Stimulated activated naive CD4-positive, alpha-beta T cell (primary cell): ENCODE measurements at regions not wholly inside any gene's neighbourhood (a gene's known extent, or its start where the extent isn't known, plus 50 kb on each side); places are given as distances from the start of the nearest gene placed in this dataset.
"Not testable (repeated sequence)": the region's sequence is repeated elsewhere in the genome, so short reads cannot be mapped to it uniquely, and the experiment has no call there.

Experiments
- DNase-seq, 6 experiments: peaks; one replicate each; lab custom pipeline; 2025; lab: John Stamatoyannopoulos, UW

DNA sequence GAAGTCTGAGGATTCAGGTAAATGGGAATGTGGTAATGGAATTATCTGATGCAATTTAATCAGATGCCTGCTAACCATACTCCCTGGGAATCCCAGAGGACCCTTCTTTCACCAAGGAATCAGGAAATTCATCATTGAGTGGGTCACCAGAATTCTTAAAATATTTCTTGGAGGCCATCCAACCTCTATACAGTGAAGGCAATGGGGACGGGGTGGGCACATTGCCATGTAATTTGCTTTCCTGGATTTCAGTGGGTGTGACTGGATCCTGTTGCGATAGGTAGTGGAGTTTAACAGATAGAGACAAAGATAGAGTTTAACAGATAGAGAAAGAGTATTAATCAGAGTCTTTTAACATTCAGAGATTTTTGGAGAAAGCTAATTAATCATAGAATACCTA, 394.4 kb downstream of the DAD1 start:
- no peak for DNase-seq

DNA sequence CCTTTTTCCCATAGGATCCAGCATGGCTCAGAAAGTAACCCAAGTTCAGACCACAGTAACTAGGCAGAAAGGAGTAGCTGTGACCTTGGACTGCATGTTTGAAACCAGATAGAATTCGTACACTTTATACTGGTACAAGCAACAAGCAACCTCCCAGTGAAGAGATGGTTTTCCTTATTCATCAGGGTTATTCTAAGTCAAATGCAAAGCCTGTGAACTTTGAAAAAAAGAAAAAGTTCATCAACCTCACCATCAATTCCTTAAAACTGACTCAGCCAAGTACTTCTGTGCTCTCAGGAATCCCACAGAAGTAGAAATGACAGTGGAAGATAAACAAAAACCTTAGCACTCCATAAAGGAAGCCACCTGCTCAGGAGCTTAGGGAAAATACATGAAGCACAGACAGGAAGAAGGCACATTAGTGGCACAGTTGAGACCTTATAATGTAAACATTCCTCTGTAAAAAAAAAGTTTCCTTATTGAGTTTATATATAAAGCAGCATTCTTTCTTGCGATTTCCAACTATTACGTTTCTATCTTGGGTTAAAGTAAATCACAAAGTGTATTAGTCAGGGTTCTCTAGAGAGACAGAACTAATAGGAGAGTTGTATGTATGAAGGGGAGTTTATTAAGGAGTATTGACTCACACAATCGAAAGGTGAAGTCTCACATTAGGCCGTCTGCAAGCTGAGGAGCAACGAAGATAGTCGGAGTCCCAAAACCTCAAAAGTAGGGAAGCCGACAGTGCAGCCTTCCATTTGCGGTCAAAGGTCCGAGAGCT, 398.4 kb downstream of the DAD1 start:
- DNase-seq, result no peak

GRCh38 chr14:22189881-22190280, 399.1 kb downstream of the DAD1 start:
- DNase-seq, result no peak

GRCh38 chr14:22188318-22188717, 400.7 kb downstream of the DAD1 start:
- DNase-seq, result no peak

DNA sequence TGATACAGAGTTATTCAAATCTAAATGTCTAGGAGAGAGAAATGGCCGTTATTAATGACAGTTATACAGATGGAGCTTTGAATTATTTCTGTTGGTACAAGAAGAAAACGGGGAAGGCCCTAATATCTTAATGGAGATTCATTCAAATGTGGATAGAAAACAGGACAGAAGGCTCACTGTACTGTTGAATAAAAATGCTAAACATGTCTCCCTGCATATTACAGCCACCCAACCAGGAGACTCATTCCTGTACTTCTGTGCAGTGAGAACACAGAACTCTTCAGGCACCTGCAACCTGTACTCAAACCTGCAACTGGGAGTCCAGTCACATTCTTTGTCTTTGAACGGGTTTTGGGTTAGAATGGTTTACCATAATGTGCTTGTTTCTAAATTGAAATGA, 403.2 kb downstream of the DAD1 start:
- no peak for DNase-seq

- no peak for DNase-seq
These were observed 403.8 kb downstream of the DAD1 start for GRCh38 chr14:22185191-22185590.

DNA sequence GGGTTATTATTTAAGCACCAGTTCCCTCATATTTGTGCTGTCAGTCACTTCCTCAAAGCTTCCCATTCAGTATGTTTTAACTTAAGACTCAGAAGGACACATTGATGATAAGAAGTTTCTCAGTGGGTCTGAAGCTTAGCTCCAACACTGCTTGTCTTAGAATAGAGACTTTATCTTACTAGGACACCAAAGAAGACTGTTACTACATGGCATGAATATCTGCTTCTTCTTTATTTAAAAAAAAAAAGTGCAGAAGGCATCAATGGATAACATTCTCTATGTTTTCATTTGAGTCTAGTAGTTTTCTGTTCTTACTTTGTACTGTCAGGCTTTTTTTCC, 404.2 kb downstream of the DAD1 start:
- DNase-seq, result no peak

GRCh38 chr14:22184157-22184829, 404.7 kb downstream of the DAD1 start:
- DNase-seq, result no peak

DNA sequence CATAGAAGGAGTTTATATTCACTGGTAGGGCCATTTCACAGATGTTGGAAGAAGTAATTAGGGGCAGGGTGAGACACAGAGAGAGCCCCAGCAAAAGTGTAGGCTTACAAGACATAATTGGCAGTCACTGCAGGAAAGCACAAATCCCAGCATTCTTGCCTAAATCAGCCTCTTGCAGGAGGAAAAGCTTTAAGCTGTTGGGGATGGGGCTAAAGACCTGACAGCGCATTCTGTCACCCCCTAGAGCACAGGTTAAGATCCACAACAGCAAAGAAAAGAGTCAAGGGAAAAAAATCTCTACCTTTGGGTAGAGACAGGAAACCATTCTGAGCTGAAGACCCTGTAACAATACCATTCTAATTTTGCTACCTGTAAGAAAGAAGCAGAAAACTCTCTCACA, 409.0 kb downstream of the DAD1 start:
- no peak for DNase-seq

DNA sequence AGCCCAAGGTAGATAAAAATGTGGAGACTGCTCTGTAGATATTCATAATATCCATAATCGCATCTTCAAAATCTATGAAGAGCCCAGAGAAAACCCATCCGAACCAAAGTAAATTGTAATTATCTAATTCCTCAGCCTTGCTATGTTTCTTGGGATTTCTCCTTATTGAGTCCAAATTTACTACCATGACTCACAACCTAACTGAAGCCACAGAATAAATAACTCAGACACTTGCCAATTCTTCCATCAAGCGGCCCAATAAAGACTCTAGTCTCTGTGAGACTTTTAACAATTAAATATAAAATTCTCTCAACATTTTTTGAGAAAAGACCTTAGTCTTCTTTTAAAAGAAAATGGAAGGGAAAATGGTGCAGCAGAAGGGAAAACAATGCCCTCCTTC, 409.8 kb downstream of the DAD1 start:
- DNase-seq, result no peak

- peak in 3 of 6 experiments; percentile 1 to 19 (median 11) for DNase-seq
These were observed 410.6 kb downstream of the DAD1 start for GRCh38 chr14:22178333-22178839.

GRCh38 chr14:22177870-22178269, 411.2 kb downstream of the DAD1 start:
- DNase-seq, result peak in 1 of 6 experiments; percentile 14

GRCh38 chr14:22176957-22177356, 412.1 kb downstream of the DAD1 start:
- no peak for DNase-seq

- DNase-seq, result not testable (repeated sequence)
These were observed 413.8 kb downstream of the DAD1 start for GRCh38 chr14:22175278-22175558.

DNA sequence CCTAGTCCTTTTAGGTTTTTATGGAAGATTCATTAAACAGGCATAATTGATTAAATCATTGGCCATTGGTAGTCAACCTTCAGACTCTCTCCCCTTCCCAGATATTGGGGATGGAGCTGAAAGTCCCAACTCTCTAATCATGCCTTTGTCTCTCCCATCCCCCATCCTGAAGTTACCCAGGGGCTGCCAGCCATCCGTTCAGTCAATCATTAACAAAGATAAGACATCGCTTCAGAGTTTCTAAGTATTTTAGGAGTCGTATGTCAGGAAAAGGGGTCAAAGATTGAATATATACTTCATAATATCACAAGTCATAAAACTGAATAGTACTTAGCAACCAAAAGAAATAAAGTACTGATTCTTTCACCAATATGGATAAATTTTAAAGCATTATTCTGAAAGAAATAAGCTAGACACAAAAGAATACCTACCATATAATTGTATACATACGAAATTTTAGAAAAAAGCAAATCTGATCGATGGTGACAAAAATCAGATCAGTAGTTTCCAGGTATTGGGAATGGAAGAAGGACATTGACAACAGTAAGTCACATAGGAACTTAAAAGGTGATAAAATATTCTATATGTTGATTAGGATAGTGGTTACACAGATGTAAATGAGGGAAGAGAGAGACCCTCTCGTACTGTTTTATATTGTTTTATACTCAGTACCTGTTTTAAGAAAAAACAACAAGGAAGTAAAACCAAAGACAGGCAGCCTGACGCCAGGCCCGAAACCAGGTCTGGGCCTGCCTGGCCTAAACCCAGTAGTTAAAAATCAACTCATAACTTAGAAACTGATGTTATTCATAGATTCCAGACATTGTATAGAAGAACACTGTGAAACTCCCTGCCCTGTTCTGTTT, 414.4 kb downstream of the DAD1 start:
- DNase-seq, result no peak

DNA sequence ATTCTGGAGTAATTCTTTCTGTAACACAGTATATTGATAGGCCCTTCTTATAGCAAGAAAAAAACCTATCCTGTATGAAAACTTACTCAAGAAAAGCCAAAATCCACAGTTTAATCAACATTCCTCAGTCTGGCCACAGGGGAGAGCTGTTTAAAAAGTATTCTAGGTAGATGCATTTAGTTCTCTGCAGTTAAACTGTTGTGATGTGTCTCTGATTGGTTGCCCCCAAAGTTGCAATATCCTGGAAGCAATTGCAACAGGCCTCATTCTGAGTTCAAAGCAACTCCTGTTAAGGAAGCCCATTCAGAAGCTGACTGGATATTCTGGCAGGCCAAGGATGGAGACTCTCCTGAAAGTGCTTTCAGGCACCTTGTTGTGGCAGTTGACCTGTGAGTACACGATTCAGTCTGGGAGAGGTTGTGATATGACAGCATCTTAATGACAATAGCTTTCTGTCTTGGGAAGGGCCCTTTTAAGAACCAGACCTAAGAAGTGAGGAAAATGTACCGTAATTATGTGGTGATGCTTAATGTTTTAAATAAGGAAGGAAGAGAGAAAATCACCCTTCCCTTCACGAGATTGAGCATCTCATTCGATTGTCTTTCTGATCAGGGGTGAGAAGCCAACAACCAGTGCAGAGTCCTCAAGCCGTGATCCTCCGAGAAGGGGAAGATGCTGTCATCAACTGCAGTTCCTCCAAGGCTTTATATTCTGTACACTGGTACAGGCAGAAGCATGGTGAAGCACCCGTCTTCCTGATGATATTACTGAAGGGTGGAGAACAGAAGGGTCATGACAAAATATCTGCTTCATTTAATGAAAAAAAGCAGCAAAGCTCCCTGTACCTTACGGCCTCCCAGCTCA, 420.7 kb downstream of the DAD1 start:
- peak in 2 of 6 experiments; percentile 6 to 10 for DNase-seq

DNA sequence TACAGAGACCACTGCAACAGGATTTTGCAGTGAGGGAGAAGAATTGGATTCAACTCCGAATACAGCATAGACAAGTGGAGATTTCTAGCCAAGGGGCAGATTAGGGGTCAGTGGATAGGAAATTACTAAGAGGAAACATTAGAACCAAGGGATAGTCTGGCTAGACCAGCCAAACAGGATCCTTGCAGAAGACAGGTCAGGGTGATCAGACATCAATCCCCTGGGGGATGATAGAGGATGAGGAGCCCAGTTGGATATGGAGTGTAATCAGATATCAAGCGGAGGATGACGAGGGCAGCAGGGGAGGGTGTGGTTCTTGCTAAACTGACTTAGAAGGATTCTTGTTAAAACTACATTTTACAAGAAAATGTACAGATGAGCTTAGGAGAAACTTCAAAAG, 424.4 kb downstream of the DAD1 start:
- no peak for DNase-seq

DNA sequence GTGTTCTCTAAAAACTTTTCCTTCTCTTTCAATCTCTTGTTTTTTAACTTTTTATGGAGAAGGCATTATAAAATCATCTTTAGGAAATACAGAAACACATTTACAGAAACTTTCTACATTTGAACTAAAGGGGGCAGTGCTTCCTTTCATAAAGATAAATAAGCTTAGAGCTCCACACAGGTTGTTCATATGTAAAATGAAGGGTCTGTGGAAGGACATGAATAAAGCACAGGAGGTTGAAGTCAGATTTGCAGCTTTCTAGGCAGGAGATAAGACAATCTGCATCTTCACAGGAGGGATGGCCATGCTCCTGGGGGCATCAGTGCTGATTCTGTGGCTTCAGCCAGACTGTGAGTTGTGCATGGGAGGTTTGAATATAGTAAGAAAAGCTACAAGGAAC, 426.0 kb downstream of the DAD1 start:
- peak in 3 of 6 experiments; percentile 4 to 18 (median 14) for DNase-seq

DNA sequence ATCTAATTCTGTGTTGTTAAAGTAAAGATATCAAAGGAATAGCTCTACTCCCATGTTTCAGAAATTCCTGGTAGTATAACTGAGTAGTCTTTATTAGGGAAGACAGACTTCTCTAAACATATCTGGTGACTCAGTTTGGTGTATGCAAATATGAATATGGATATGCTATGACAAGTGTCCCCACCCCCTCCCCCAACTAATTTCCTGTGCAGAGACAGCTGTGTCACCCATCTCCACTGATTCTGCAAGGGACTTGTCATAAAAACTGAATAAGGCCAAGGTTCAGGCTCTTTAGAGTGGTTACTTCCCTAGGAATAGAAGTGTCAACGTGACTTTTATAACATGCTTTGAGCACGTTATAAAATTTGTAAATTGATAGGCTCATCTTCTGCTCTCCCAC, 429.1 kb downstream of the DAD1 start:
- no peak for DNase-seq

DNA sequence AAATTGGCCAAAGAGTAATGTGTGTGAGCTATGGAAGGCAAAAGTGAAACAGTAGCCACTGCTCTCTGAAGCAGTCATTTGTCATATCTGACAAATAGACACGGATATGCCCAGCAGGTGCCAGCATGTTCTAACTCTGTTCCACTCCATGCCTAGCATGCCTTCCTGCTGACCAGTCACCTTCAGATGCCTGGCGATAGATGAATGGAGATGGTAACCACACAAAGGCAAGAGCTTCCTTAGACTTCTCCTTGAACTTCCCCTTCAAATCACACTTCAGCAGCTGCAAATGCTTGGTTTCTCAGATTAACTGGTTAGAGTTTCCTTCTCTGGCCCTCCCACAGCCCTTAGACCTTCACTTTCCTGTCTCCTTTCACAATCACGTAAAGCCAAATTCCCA, 429.9 kb downstream of the DAD1 start:
- no peak for DNase-seq

- no peak for DNase-seq
These were observed 430.5 kb downstream of the DAD1 start for GRCh38 chr14:22158560-22158959.

DNA sequence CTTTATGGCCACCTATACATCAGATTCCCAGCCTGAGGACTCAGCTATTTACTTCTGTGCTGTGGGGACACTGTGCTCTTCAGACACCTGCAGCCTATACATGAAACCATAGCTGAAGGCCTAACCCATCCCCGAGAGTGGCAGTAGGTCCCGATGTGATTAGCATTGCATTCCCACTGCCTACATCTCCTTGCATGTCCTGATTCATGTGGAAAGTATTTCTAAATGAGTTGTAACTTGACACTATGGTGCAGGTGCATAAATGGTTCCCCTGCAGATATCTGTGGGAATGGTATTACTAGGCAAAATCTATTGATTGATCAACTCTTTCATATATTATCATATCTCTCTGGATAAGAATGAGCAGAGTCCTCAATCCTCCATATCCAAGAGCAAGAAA, 433.5 kb downstream of the DAD1 start:
- no peak for DNase-seq
